ENCODE measurements at regions not wholly inside any gene's neighbourhood (a gene's known extent, or its start where the extent isn't known, plus 50 kb on each side); places are given as distances from the start of the nearest gene placed in this dataset.
"Not testable (repeated sequence)": the region's sequence is repeated elsewhere in the genome, so short reads cannot be mapped to it uniquely, and the experiment has no call there.

DNA sequence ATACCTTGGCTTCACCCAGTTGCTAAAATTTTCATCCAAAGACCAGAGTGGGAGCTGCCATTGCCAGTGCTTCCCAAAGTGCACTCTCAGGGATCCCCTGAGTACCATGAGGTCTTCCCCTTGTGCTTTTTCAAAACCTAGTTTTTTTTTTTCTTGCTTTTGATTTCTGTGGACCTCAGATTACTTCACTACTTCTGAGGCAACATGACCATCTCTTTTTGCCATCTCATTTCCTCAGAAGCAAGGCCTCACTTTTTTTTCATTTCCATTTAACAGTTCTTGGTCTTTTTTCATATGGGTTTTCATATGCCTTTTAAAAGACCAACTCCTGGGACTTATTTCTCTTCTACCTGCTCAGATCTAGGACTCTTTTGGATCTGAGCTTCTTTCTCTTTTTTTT, 64.1 kb upstream of the MMS22L start:
- DNase-seq = no peak

DNA sequence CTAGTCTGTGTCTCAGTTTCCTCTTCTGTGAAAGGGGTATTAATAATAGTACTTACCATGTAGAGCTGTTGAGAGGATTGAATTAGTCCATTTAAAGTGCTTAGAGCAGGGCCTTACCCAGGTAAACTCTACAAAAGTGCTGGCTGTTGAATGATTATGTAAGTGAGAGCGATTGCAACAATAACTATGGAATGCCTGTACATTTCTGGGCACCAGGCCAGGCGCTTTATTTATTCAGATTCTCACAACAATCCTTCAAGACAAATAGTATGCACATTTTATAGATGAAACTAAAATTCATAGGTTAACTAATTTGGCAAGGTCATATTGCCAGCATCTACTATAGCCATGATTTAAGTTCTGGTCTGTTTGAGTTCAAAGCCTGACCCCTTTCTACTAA, 78.3 kb upstream of the MMS22L start:
- no peak for DNase-seq

DNA sequence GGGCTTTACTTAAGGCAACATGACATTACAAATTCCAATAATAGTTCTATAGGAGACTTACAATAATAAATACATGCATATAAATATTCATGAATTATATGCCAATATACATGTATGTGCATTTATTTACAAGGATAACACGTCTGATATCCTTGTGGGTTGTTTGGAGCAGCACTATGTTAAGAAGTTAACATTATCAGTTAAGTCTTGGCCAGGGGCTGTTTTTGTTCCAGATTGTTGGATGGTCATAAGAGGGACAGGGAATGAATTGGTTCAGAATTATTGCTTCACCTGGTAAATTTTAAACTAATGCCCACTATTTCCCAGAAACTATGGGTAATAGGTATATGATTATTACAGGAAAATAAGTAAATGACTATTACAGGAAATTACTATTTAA, 81.3 kb upstream of the MMS22L start:
- no peak for DNase-seq

DNA sequence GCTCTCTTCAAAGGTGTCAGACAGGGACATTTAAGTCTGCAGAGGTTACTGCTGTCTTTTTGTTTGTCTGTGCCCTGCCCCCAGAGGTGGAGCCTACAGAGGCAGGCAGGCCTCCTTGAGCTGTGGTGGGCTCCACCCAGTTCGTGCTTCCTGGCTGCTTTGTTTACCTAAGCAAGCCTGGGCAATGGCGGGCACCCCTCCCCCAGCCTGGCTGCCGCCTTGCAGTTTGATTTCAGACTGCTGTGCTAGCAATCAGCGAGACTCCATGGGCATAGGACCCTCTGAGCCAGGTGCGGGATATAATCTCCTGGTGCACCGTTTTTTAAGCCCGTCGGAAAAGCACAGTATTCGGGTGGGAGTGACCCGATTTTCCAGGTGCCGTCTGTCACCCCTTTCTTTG, 99.1 kb upstream of the MMS22L start:
- not testable (repeated sequence) for DNase-seq

DNA sequence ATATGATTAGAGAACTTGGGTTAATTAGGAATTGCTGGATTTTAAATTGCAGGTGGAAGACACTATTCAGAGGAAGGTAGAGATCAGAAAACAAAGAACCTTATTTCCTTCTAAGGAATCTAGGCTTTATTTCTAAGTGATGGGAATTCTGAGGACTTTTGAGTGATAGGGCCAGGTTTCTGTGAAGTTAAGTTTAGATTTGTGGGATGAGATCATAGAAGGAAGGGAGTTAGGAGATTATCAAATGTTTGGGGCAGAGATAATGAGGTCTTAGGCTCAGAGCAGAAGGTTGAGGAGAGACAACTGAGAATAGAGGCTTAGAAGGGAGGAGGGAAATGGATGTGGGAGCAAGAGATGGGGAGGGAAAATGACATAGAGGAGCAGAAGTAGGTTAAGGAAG, 109.7 kb upstream of the MMS22L start:
- DNase-seq = no peak

DNA sequence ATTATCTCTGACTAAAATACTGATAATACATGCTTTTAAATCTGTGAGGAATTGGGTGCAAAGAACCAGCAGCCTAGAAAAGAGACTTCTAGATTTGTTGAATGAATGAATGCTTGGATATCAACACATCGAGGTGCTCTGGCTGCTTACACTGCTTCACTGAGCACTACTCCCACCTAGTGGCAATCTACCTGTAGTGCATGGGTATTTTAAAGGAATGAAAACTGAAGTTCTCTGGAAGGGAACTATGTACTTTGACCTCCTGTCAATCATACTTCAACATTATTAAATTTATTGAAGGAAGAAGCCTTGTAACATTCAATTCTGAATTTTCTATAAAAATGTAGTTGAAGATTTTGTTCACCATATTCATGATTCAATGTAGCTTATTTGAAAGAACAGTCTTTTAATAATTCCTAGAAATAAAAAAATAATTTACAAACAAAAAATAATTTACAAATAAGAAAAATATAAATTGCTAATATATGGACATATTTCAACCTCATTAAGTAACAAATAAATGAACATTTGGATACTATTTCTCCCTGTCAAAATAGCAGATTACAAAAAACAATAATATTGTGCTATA, 111.2 kb upstream of the MMS22L start:
- DNase-seq = peak; percentile 45

DNA sequence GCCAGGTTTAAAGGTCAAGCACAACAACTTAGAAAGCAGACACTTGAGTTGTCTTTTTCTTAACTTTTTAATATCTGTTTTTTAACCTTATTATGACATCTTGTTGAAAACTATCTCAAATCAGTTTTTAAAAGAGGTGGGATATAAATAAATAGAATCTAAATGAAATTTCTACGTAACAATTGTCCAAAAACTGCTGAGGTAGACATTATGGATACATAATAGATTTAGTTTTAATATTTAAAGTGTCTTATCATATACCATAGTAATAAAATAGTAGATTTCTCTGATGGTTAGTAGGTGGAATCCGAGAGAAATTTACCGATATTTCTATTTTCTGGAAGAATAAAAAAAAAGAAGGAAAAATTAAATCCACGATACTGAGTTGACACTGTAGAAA, 113.9 kb upstream of the MMS22L start:
- DNase-seq = no peak

DNA sequence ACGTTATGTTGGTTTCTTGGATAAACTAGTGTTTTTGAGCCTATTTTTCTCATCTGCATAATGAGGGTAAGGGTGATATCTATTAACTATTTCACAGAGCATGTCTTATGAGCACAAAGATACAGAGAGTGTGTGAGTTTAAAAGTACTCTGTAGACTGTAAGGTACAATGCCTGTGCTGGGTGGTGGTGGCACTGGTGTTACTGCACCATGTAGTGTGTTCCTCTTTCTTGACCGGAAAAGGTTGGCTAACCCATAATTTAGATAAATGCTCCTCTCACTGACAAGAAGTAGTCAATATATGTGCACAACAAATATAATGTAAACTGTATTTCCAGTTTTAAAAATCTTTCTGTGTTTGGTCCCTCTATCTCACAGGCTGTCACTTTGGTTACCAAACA, 116.2 kb upstream of the MMS22L start:
- no peak for DNase-seq

DNA sequence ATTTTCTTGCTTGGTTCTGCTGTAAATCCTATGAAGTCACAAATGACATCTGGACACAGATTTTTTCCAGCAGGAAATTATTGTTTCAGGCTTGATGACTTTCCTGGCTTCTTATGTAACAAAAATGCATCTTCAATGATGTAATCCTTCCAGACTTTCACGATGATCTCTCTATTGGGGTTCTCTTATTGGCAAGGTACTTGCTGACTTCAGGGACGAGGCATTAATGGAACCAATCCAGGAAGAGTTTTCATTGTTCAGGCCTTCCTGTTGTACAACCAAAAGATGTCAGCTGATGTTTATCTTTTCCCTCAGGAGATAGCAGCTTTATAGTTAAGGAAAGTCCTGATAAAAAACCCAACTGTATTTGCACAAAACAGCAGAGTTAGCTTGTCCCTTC, 118.5 kb upstream of the MMS22L start:
- DNase-seq = no peak

DNA sequence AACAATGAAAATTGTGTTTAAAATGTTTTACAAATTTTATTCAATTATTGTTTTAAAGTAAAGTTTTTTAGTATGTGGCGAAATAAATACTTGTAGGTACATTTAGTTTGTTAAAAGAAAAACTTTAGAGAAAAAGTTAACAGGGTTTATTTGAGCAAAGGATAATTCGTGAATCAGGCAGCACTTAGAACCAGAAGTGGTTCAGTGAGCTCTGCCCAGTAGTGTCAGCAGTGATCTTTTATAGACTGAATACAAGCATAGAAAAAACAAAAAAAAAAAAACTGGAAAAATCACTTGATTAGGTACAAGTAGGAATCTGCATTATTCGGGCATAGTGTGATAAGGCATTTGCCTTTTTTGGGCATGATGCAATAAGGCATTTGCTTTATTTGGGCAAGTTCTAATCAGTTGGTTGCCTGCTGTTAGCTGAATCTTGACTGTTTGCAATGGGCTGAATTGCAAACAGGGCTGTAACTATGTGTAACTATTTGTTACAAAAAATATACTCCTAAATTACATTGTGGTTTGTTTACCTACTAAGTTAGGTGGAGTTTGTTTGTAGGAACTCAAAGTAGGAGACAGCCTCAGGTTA, 122.9 kb upstream of the MMS22L start:
- no peak for DNase-seq

DNA sequence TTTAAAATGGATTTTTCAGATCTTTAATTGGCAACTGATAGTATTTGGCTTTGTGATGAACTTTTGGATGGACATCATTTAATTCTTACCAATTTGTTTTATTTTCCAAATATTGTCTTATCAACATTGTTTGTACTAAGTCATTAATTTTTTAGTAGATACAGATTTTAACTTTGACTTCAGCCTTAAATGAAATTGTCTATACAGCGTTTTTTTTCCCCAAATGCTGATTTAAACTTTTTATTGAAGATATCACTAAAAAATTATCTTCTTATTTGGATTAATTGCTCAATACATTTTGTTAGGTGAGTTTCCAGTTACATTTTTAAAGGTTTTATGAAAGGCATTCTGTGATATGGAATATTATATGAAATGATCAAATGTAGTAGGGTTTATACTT, 123.6 kb upstream of the MMS22L start:
- DNase-seq = no peak

DNA sequence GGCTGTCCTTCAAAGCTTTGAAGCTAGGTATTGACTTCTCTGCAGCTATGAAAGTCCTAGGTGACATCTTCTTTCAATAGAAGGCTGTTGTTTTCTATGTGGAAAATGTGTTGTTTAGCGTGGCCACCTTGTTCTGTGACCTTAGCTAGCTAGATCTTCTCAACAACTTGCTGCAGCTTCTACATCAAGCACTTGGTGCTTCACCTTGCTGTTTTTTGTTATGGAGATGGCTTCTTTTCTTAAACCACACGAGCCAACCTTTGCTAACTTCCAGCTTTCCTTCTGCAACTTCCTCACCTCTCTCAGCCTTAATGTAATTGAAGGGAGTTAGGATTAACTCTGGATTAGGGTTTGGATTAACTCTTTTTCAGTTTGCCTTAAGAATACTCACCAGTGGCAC, 128.6 kb upstream of the MMS22L start:
- DNase-seq = no peak

DNA sequence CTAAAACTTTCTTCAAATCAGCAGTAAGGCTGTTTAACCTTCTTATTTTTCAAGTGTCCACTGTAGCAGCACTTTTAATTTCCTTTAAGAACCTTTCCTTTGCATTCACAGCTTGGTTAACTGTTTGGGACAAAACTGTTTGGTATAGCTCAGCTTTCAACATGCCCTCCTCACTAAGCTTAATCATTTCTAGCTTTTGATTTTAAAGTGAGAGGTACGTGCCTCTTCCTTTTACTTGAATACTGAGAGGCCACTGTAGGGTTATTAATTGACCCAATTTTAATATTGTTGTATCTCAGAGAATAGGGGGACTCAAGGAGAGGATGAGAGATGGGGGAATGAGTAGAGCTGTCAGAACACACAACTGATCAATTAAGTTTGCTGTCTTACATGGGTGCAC, 129.5 kb upstream of the MMS22L start:
- no peak for DNase-seq

DNA sequence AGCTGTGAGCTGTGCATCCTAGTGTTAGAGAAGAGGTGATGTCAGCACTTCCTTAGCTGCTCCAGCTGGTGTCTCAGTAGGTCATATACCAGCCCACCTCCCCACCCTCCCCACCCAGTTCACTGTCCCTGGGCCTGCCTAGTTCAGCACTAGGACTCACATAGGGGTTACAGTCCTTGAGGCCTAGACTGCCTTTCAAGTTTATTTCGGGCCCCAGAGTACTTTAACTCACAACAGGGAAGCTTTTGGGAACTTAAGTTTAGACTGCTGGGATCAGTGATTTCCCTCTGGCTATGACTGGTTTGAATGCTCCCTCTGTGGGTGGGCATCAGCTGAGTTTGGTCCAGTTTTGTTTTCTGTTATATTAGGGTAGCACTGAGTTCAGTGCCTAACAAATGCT, 139.2 kb upstream of the MMS22L start:
- no peak for DNase-seq

DNA sequence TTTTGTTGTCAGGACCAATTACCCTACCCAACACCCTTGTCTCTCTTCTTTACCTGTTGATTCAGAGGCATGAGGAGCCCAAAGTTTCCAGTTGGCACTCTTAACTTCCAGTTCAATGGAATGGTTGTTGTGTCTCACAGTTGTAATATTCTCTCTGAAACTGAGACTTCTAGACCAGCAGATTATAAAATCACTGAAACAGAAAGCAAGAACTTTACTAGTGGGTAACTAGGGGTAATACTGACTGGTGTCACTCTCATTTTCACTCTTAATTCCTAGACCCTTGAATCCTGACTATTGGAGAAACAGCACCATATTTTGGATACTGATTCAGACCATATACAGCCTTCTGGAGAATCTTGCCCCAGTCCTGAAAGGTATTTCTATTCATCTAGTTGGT, 140.2 kb upstream of the MMS22L start:
- no peak for DNase-seq

DNA sequence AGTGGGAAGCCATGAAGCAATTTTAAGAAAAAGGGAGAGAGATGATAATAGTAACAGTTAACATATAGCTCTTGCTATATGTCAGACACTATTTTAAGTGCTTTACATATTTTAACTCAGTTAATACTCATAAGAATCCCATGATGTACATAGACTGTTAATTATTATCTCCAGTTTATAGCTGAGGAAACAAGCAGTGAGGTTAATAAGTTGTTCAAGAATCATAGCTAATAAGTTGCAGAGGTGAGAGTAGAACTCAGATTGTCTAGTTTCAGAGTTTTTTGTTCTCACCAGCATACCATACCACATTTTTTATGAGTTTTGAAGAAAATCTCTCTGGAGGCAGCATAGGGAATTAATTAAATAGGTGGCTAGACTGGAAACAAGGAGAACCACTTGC, 144.6 kb upstream of the MMS22L start:
- DNase-seq = no peak

DNA sequence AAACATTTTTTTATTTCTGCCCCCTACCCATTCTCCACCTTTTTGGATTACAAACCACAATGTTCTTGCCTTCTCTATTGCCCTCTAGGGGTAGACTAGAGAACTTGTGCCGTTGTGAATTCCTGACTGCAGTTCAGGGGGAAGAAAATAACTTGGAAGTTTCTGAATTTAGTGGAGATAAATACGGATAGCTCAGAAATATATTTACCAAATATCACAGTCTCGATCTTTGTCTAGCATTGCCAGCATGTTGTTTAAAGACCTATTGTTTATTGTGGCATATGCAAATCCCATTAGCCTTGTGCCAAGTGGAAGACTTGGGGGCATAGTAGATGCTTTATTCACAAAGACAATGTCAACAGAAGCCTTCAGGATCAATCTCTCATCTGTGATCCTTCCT, 154.1 kb upstream of the MMS22L start:
- DNase-seq = peak; percentile 30

DNA sequence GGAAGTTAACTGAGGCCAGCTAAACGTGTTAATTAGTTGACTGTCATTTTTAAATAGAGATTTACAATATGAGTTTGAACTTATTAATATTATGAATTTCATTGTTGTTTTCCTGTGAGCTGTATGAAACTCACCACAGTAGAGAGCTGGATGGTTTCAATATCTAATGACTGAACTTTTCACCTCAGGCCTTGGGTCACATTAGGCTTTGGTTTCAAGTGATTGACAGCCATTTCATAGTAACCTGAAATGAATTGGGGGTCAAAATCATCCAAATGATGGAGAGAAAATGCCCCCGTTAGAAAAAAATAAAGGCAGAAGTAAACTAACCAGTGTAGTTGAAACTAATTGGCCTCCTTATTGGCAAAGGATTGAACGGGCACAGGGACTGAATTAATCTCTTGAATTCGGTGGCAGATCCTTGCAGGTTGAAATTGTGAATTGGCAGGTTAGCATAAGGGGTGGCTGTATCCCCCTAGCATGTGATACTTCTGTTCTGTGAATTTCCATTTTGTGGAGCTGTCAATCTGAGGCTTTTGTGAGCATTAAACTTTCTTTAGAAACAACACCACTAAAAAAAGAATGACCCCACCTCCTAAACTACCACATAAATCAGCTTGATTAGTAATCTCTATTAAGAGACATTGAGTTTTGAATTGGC, 155.1 kb upstream of the MMS22L start:
- DNase-seq = no peak

DNA sequence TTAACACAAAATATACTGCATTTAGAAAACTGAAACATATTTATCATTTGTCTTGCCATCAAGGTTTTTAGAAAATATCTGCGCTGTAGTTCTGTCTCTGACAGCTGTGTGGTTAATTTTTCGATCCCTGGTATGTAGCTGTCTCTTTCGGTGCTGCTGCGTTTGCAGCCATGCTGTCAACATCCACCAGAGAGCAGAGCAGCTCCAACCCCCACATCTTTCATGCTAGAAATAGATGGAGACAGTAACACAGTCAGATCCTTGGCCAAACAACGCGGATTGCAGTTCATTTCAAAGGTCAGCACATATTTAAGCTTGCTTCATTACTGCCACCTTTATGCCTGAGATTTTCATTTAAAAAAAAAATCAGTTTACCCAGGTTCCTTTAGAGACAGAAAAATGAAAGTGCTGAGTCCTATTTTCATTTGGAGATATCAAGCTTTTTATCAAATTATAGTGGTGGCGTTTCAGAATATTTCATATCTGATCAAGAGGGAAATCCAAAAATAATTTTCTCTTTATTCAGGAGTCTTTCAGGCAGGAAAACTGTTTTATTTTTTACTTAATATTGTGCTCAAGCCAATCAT, 157.7 kb upstream of the MMS22L start:
- DNase-seq = peak; percentile 63

DNA sequence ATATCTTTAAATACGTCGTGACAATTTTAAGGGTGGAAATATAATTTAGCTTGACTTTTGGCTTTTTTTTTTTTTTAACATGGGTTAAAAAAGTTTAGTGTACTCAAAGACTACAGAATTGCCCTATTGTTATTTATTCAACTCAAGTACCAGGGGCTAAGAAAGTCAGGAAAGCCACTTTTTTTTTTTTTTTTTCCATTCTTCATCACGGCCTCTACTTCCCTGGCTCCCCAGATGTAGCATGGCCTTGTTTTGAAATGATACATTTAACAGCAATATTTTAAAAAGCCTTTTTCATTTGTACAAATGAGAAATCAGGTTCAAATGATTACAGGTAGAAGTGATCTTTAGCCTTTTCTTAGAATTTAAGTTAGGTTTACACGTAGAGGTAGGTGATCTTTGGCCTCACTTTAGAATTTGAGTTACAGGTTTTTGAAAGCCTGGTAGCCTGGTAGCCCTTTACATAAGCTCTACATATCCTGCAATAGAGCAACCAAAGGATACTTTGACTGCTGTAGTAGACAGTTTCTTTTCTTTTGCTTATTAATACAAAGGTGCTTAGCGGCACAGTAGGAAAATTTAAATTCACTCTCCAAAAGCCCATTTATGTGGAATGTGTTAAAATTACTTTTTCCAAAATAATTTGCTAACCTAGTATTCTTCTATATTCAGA, 160.5 kb upstream of the MMS22L start:
- no peak for DNase-seq

DNA sequence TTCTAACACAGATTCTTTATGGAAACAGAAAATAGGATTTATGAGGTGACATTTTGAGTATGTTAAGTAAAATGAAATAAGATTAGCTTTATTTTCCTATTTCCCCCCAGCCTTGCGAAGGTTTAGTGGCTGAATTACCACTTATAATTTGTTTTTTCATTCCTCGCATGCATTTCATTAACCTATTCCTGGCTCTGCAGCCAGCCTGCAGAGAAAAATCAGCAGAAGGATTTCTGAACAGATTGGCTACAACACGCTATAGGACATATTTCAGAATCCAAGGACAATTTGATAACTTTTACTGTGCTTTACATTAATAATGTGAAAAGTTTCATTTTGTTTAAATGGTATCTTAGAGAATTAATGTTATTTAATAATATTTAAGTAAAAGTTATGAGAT, 162.4 kb upstream of the MMS22L start:
- no peak for DNase-seq

DNA sequence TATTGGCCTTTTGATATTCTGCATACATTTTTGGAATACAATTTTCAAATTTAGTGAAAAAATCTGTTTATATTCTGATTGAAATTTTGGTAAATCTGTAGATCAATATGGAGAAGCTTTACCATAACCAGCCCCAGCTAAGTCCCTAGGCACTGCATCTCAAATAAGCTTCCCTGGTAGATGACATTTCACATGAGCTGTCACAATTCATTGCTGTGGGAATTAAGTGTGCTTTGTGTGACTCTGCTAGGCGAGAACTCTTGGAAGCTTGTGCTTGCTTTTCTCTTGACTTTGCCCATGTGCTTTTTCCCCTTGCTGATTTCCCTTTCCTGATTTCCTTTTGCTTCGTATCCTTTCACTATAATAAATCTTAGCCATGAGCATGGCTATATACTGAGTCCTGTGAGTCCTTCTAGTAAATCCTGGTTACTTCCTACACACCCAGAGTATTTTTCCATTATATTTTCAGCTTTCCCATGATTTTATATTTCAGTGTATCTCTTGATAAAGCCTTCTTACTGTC, 166.5 kb upstream of the MMS22L start:
- no peak for DNase-seq

DNA sequence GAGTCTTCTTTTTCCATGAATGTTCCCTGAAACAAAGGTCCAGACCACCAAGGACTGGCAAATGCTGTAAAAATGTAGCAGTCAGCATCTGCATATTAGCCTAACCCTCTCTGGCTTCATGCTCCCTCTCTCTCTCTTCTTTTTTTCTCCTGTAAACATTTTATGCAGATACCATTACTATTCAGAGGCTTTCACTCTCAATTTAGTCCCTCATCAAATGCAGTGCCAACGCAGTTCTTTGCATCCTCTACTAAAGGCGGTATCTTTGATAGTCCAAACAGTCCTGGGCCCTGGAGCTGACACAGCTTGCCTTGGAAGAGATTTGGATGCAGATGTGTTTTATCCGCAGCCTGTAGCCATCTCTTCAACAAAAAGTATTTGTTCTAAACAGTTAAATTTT, 167.1 kb upstream of the MMS22L start:
- DNase-seq = no peak

DNA sequence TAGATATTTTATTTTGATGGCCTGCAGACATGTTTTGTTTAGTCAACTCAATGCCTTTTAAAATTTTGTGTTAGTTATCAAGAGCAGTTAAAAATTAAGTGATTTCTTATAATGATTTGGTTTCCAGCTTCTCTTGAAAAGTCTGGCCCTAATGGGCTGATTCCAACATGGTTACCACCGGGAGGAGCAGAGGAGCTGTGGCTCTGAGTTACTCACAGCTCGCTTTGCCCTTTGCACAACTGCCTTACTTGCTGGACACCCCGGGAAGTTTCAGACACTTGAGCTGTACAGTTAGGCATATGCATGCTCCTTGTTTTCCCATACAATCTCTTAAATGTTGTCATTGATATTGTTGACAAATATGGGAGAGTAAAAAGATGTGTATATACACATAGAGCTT, 173.1 kb upstream of the MMS22L start:
- DNase-seq = no peak
